Gastroesophageal sphincter (tissue), 3 donors: ENCODE measurements at regions not wholly inside any gene's neighbourhood (a gene's known extent, or its start where the extent isn't known, plus 50 kb on each side); places are given as distances from the start of the nearest gene placed in this dataset.

Source experiments
- EP300 ChIP-seq: sonication (generic); formaldehyde crosslinking; IDR thresholded peaks from one replicate; pipeline ENCODE4 v1.6.1; 2017; ENCODE audit warnings: antibody characterized with exemption, mild to moderate bottlenecking
- POLR2A ChIP-seq, 2 donors: fragments of 450-650 bp; IDR thresholded peaks; one replicate each; pipeline ENCODE4 v1.6.1; 2017; ENCODE audit warnings: antibody characterized with exemption in 2 of 2, mild to moderate bottlenecking in 2 of 2, moderate library complexity in 1 of 2
- TF ChIP-seq, protein P1 (sequence below), 4 experiments: fragments of 200-600 bp in 2 of 4; fragments of 450-650 bp in 2 of 4; sonication (generic) in 1 of 4; IDR thresholded peaks; one replicate each; pipeline ENCODE4 v1.5.1; 2017 to 2019; ENCODE audit warnings: antibody characterized with exemption in 4 of 4, mild to moderate bottlenecking in 2 of 4, moderate library complexity in 2 of 4

DNA sequence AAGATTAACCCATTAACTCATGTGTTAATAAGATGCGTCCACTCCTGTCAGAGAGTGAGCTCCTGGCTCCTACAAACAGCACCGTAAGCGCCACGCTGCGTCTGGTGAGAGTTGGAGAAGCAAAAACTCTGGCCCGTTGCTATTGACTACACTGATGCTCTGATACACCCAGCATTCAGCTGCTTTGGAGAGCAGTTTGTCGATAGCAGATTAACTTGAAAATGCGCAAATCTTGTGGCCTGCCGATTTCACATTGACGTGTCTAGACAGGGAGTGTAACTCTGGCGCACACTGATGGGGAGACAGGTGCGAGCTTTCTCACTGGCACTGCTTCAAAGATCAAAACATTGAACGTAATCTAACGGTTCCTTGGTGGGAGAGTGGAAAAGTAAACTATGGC, 151.7 kb upstream of the RPS6KA2 start:
- TF ChIP-seq, protein P1, sequence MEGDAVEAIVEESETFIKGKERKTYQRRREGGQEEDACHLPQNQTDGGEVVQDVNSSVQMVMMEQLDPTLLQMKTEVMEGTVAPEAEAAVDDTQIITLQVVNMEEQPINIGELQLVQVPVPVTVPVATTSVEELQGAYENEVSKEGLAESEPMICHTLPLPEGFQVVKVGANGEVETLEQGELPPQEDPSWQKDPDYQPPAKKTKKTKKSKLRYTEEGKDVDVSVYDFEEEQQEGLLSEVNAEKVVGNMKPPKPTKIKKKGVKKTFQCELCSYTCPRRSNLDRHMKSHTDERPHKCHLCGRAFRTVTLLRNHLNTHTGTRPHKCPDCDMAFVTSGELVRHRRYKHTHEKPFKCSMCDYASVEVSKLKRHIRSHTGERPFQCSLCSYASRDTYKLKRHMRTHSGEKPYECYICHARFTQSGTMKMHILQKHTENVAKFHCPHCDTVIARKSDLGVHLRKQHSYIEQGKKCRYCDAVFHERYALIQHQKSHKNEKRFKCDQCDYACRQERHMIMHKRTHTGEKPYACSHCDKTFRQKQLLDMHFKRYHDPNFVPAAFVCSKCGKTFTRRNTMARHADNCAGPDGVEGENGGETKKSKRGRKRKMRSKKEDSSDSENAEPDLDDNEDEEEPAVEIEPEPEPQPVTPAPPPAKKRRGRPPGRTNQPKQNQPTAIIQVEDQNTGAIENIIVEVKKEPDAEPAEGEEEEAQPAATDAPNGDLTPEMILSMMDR (IDR thresholded peaks at IDR 0.05), result no peak
- no peak for TF ChIP-seq POLR2A (IDR thresholded peaks at IDR 0.05)
- TF ChIP-seq EP300, result no peak
